ENCODE measurements at regions not wholly inside any gene's neighbourhood (a gene's known extent, or its start where the extent isn't known, plus 50 kb on each side); places are given as distances from the start of the nearest gene placed in this dataset.

DNA sequence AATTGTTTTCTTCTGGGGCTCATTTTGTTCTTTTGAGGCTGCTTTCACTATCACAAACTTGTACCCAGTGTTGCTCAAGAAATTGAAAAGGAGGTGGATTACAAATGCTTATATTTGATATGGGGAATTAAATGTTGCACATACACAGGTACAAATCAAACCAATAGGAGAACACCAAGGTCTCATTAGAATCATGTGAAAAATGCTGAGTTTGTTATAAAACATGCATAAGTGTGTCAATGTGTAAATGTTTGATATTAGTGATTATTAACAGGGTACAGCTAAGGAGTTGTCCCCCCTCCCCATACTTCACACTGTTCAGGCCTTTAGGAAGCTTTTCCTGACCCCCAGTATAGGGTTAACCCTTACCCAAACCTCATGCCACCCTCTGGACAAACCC is 971.2 kb upstream of the SEL1L start:
- TF ChIP-seq REST (IDR thresholded peaks at IDR 0.05; ENCODE audit: insufficient replicate concordance, low read depth), result no peak
- TF ChIP-seq SPI1 (IDR thresholded peaks at IDR 0.05; ENCODE audit: borderline replicate concordance, low read depth), result no peak
- TF ChIP-seq, protein P1, sequence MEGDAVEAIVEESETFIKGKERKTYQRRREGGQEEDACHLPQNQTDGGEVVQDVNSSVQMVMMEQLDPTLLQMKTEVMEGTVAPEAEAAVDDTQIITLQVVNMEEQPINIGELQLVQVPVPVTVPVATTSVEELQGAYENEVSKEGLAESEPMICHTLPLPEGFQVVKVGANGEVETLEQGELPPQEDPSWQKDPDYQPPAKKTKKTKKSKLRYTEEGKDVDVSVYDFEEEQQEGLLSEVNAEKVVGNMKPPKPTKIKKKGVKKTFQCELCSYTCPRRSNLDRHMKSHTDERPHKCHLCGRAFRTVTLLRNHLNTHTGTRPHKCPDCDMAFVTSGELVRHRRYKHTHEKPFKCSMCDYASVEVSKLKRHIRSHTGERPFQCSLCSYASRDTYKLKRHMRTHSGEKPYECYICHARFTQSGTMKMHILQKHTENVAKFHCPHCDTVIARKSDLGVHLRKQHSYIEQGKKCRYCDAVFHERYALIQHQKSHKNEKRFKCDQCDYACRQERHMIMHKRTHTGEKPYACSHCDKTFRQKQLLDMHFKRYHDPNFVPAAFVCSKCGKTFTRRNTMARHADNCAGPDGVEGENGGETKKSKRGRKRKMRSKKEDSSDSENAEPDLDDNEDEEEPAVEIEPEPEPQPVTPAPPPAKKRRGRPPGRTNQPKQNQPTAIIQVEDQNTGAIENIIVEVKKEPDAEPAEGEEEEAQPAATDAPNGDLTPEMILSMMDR (IDR thresholded peaks at IDR 0.05; ENCODE audit: insufficient read depth, low read length), result no peak
- TF ChIP-seq GABPA (IDR thresholded peaks at IDR 0.05; ENCODE audit: low read depth), result no peak
- TF ChIP-seq POLR2AphosphoS5 (IDR thresholded peaks at IDR 0.05; ENCODE audit: low read depth), result no peak
- no peak for DNase-seq (ENCODE audit: low read depth in 1 of 2, low spot score in 1 of 2)
- no peak overlapping the region for H3K27ac ChIP-seq (replicated peaks)
- H3K27me3 ChIP-seq (ENCODE audit: insufficient read depth, poor library complexity, severe bottlenecking), result no peaks in the 10 kb centered on the region
- H3K4me3 ChIP-seq (replicated peaks; ENCODE audit: insufficient read depth, low read length), result no peak overlapping the region

GRCh38 chr14:82510007-82510406 is 976.4 kb upstream of the SEL1L start:
- no peak for DNase-seq (ENCODE audit: low read depth in 1 of 2, low spot score in 1 of 2)
- TF ChIP-seq SPI1 (IDR thresholded peaks at IDR 0.05; ENCODE audit: borderline replicate concordance, low read depth) (no peak), GABPA (IDR thresholded peaks at IDR 0.05; ENCODE audit: low read depth) (no peak), POLR2AphosphoS5 (IDR thresholded peaks at IDR 0.05; ENCODE audit: low read depth) (no peak), REST (IDR thresholded peaks at IDR 0.05; ENCODE audit: insufficient replicate concordance, low read depth) (no peak)
- TF ChIP-seq, protein P1 (IDR thresholded peaks at IDR 0.05; ENCODE audit: insufficient read depth, low read length), result no peak
- Histone ChIP-seq H3K27me3 (ENCODE audit: insufficient read depth, poor library complexity, severe bottlenecking) (no peaks in the 10 kb centered on the region), H3K4me3 (replicated peaks; ENCODE audit: insufficient read depth, low read length) (no peak overlapping the region), H3K27ac (replicated peaks) (no peak overlapping the region)

- Histone ChIP-seq H3K27ac (replicated peaks) (no peak overlapping the region), H3K4me3 (replicated peaks; ENCODE audit: insufficient read depth, low read length) (no peak overlapping the region), H3K27me3 (ENCODE audit: insufficient read depth, poor library complexity, severe bottlenecking) (no peaks in the 10 kb centered on the region)
- no peak for DNase-seq (ENCODE audit: low read depth in 1 of 2, low spot score in 1 of 2)
- TF ChIP-seq SPI1 (IDR thresholded peaks at IDR 0.05; ENCODE audit: borderline replicate concordance, low read depth) (no peak), POLR2AphosphoS5 (IDR thresholded peaks at IDR 0.05; ENCODE audit: low read depth) (no peak), REST (IDR thresholded peaks at IDR 0.05; ENCODE audit: insufficient replicate concordance, low read depth) (no peak), GABPA (IDR thresholded peaks at IDR 0.05; ENCODE audit: low read depth) (no peak)
- TF ChIP-seq, protein P1 (IDR thresholded peaks at IDR 0.05; ENCODE audit: insufficient read depth, low read length), result no peak
Measured at GRCh38 chr14:82511399-82511798, 977.7 kb upstream of the SEL1L start.
